Neural cell (in vitro differentiated cells): ENCODE measurements at regions not wholly inside any gene's neighbourhood (a gene's known extent, or its start where the extent isn't known, plus 50 kb on each side); places are given as distances from the start of the nearest gene placed in this dataset.

ENCODE experiments used
- H2AFZ ChIP-seq: fragments of 200-600, 300-800 bp; sonication (generic), shearing (Covaris generic); 2 replicates; pipeline ENCODE4 v1.6.0; 2014; ENCODE audit warnings: low read depth, mild to moderate bottlenecking, antibody characterized with exemption, low read length, moderate library complexity
- H3F3A ChIP-seq: fragments of 200-600 bp; shearing (Covaris generic); 2 replicates; pipeline ENCODE4 v1.6.1; 2016; ENCODE audit warnings: mild to moderate bottlenecking, moderate library complexity, mixed read lengths, antibody characterized with exemption, low read length; ENCODE audit not compliant: insufficient read depth, poor library complexity, severe bottlenecking
- H3K27ac ChIP-seq: fragments of 200-600, 300-800 bp; sonication (generic), shearing (Covaris generic); 2 replicates; pipeline ENCODE4 v1.5.1; 2014; ENCODE audit warnings: mild to moderate bottlenecking, low read length, moderate library complexity
- H3K27me3 ChIP-seq: fragments of 300-800, 200-600 bp; sonication (generic), shearing (Covaris generic); 2 replicates; pipeline ENCODE4 v1.6.0; 2014; ENCODE audit warnings: mild to moderate bottlenecking, low read depth, low read length, moderate library complexity; ENCODE audit not compliant: insufficient read depth
- H3K36me3 ChIP-seq: fragments of 300-800, 200-600 bp; sonication (generic), shearing (Covaris generic); 2 replicates; pipeline ENCODE4 v1.5.1; 2014; ENCODE audit warnings: mild to moderate bottlenecking, antibody characterized with exemption, low read length, moderate library complexity; ENCODE audit not compliant: insufficient read depth
- H3K4me2 ChIP-seq: fragments of 300-800, 200-600 bp; sonication (generic), shearing (Covaris generic); 2 replicates; pipeline ENCODE4 v1.6.0; 2014; ENCODE audit warnings: mild to moderate bottlenecking, low read length
- H3K4me3 ChIP-seq: fragments of 300-800, 200-600 bp; sonication (generic), shearing (Covaris generic); 2 replicates; pipeline ENCODE4 v1.5.1; 2014; ENCODE audit warnings: mild to moderate bottlenecking, low read length, moderate library complexity
- H3K79me2 ChIP-seq: fragments of 200-600 bp; shearing (Covaris generic); replicated peaks from 2 replicates; pipeline ENCODE4 v1.6.0; 2014; ENCODE audit warnings: mild to moderate bottlenecking, low read length, moderate library complexity; ENCODE audit not compliant: insufficient read depth
- H3K9ac ChIP-seq: fragments of 300-800, 200-600 bp; sonication (generic), shearing (Covaris generic); 2 replicates; pipeline ENCODE4 v1.6.1; 2016; ENCODE audit warnings: mild to moderate bottlenecking, low read length, mixed read lengths
- H3K9me2 ChIP-seq: fragments of 200-600 bp; shearing (Covaris generic); 2 replicates; pipeline ENCODE4 v1.6.1; 2016; ENCODE audit warnings: mild to moderate bottlenecking, low read length, mixed read lengths; ENCODE audit not compliant: insufficient read depth
- H3K9me3 ChIP-seq: fragments of 200-600, 300-800 bp; sonication (generic), shearing (Covaris generic); 2 replicates; pipeline ENCODE4 v1.6.1; 2016; ENCODE audit warnings: mild to moderate bottlenecking, mixed run types, low read length, moderate library complexity, mixed read lengths
- H4K20me1 ChIP-seq: fragments of 200-600 bp; shearing (Covaris generic); 2 replicates; pipeline ENCODE4 v1.6.1; 2016; ENCODE audit warnings: mild to moderate bottlenecking, mixed run types; ENCODE audit not compliant: insufficient read depth
- EP300 ChIP-seq: fragments of 450-650 bp; conservative IDR thresholded peaks from 2 replicates; pipeline ENCODE4 v1.6.1; 2014; ENCODE audit warnings: antibody characterized with exemption, mild to moderate bottlenecking, moderate library complexity; ENCODE audit not compliant: poor library complexity, severe bottlenecking
- EZH2 ChIP-seq: fragments of 200-600, 300-800 bp; shearing (Covaris generic), sonication (generic); IDR thresholded peaks from 2 replicates; pipeline ENCODE4 v1.6.1; 2014; ENCODE audit warnings: antibody characterized with exemption, low read length, borderline replicate concordance, mild to moderate bottlenecking; ENCODE audit not compliant: insufficient read depth, poor library complexity, severe bottlenecking
- MXI1 ChIP-seq: fragments of 450-650 bp; conservative IDR thresholded peaks from 2 replicates; pipeline ENCODE4 v1.6.1; 2014; ENCODE audit warnings: antibody characterized with exemption, mild to moderate bottlenecking; ENCODE audit not compliant: poor library complexity, severe bottlenecking
- POLR2AphosphoS5 ChIP-seq: IDR thresholded peaks from 2 replicates; pipeline ENCODE4 v1.6.1; 2012
- RAD21 ChIP-seq: fragments of 450-650 bp; conservative IDR thresholded peaks from 2 replicates; pipeline ENCODE4 v1.6.1; 2014; ENCODE audit warnings: antibody characterized with exemption, mild to moderate bottlenecking, moderate library complexity
- REST ChIP-seq: IDR thresholded peaks from 2 replicates; pipeline ENCODE4 v1.6.1; 2012; ENCODE audit warnings: borderline replicate concordance
- SMC3 ChIP-seq: fragments of 450-650 bp; conservative IDR thresholded peaks from 2 replicates; pipeline ENCODE4 v1.6.1; 2014; ENCODE audit warnings: antibody characterized with exemption, mild to moderate bottlenecking, moderate library complexity; ENCODE audit not compliant: poor library complexity
- TAF1 ChIP-seq: IDR thresholded peaks from 2 replicates; pipeline ENCODE4 v1.6.1; 2012; ENCODE audit warnings: low read depth
- TF ChIP-seq, protein P1 (sequence below): fragments of 450-650 bp; IDR thresholded peaks from 2 replicates; pipeline ENCODE4 v1.5.1; 2014; ENCODE audit warnings: antibody characterized with exemption, mild to moderate bottlenecking, moderate library complexity; ENCODE audit not compliant: poor library complexity, severe bottlenecking

DNA sequence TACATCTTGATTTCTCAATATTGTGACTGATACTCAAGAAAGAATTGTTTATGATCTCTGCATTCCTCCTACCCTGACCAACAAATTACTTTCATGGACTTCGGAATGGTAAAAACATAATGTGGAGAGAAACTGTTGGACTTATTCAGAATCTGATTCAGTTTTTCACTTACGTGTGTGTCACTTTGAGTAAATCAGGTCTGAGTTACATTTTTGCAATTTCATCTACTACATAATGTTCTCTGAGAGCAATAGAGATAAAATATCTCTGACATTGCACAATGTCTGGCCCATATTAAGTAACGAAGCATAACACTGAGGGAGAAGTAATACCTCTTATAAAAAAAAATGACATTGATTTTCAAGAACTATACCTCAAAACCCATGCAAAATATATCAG is 1337.9 kb upstream of the CHAC2 start:
- Histone ChIP-seq H3K36me3 (no peaks in the 10 kb centered on the region), H3K79me2 (no peaks in the 10 kb centered on the region), H3K9me3 (no peaks in the 10 kb centered on the region), H3K9ac (no peak overlapping the region), H2AFZ (no peak overlapping the region), H3K27me3 (no peaks in the 10 kb centered on the region), H3K4me2 (no peak overlapping the region), H4K20me1 (no peaks in the 10 kb centered on the region), H3F3A (no peaks in the 10 kb centered on the region), H3K4me3 (no peak overlapping the region), H3K9me2 (no peaks in the 10 kb centered on the region), H3K27ac (no peak overlapping the region)
- TF ChIP-seq, protein P1, sequence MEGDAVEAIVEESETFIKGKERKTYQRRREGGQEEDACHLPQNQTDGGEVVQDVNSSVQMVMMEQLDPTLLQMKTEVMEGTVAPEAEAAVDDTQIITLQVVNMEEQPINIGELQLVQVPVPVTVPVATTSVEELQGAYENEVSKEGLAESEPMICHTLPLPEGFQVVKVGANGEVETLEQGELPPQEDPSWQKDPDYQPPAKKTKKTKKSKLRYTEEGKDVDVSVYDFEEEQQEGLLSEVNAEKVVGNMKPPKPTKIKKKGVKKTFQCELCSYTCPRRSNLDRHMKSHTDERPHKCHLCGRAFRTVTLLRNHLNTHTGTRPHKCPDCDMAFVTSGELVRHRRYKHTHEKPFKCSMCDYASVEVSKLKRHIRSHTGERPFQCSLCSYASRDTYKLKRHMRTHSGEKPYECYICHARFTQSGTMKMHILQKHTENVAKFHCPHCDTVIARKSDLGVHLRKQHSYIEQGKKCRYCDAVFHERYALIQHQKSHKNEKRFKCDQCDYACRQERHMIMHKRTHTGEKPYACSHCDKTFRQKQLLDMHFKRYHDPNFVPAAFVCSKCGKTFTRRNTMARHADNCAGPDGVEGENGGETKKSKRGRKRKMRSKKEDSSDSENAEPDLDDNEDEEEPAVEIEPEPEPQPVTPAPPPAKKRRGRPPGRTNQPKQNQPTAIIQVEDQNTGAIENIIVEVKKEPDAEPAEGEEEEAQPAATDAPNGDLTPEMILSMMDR, result no peak
- TF ChIP-seq RAD21 (no peak), SMC3 (no peak), REST (no peak), EZH2 (no peak)

- Histone ChIP-seq H4K20me1 (no peaks in the 10 kb centered on the region), H3K27ac (no peak overlapping the region), H2AFZ (no peak overlapping the region), H3K9ac (no peak overlapping the region), H3K4me2 (no peak overlapping the region), H3K27me3 (no peaks in the 10 kb centered on the region), H3K9me3 (no peaks in the 10 kb centered on the region), H3K9me2 (no peaks in the 10 kb centered on the region), H3K36me3 (no peaks in the 10 kb centered on the region), H3F3A (no peaks in the 10 kb centered on the region), H3K79me2 (no peaks in the 10 kb centered on the region), H3K4me3 (no peak overlapping the region)
- TF ChIP-seq POLR2AphosphoS5, result no peak
These were observed 1338.4 kb upstream of the CHAC2 start for GRCh38 chr2:52429171-52429570.

GRCh38 chr2:52428224-52428623 is 1339.4 kb upstream of the CHAC2 start:
- Histone ChIP-seq H3K27me3 (no peaks in the 10 kb centered on the region), H3K9me3 (no peaks in the 10 kb centered on the region), H3K9ac (no peak overlapping the region), H4K20me1 (no peaks in the 10 kb centered on the region), H3K27ac (no peak overlapping the region), H3K4me2 (no peak overlapping the region), H3K4me3 (no peak overlapping the region), H2AFZ (no peak overlapping the region), H3K9me2 (no peaks in the 10 kb centered on the region), H3K36me3 (no peaks in the 10 kb centered on the region), H3F3A (no peaks in the 10 kb centered on the region), H3K79me2 (no peaks in the 10 kb centered on the region)
- TF ChIP-seq, protein P1, result no peak
- TF ChIP-seq RAD21, result no peak
- no peak for TF ChIP-seq EZH2
- TF ChIP-seq MXI1, result no peak
- TF ChIP-seq REST, result no peak
- no peak for TF ChIP-seq SMC3
- no peak for TF ChIP-seq TAF1
- no peak for TF ChIP-seq POLR2AphosphoS5
- no peak for TF ChIP-seq EP300
